Activated B cell treated with CpG ODN at 0.5 μM for 24 hours (primary cell): ENCODE measurements at regions not wholly inside any gene's neighbourhood (a gene's known extent, or its start where the extent isn't known, plus 50 kb on each side); places are given as distances from the start of the nearest gene placed in this dataset.

Experiments used
- ATAC-seq: fragments of 200-7000 bp; cut with Tn5 transposase; one replicate; pipeline ENCODE4 v1.10.0; 2021; ENCODE audit warnings: low read depth, mild to moderate bottlenecking, moderate library complexity
- CTCF ChIA-PET: fragments of 350-600 bp; sonication (Branson Sonifier 250); formaldehyde crosslinking; loops from one replicate; lab custom pipeline; 2021; ENCODE audit warnings: antibody characterized with exemption; lab: Charles Lee
- POLR2A ChIA-PET: fragments of 350-600 bp; sonication (Branson Sonifier 250); formaldehyde crosslinking; loops from one replicate; lab custom pipeline; 2021; ENCODE audit warnings: antibody characterized with exemption; lab: Charles Lee
- DNase-seq: peaks from one replicate; pipeline ENCODE4 v3.0.0; 2022
- H3K27ac Mint-ChIP-seq: one replicate; pipeline ENCODE4 v1.8.0; 2020; ENCODE audit warnings: mixed read lengths
- H3K27me3 Mint-ChIP-seq: one replicate; pipeline ENCODE4 v1.8.0; 2021; ENCODE audit warnings: mixed read lengths
- H3K36me3 Mint-ChIP-seq: one replicate; pipeline ENCODE4 v1.8.0; 2021; ENCODE audit warnings: low read depth, mixed read lengths
- H3K4me1 Mint-ChIP-seq: one replicate; pipeline ENCODE4 v1.8.0; 2021; ENCODE audit warnings: mixed read lengths
- H3K4me3 Mint-ChIP-seq: one replicate; pipeline ENCODE4 v1.8.0; 2020; ENCODE audit warnings: mild to moderate bottlenecking, mixed read lengths
- H3K9me3 Mint-ChIP-seq: one replicate; pipeline ENCODE4 v1.8.0; 2020; ENCODE audit warnings: mixed read lengths
- CTCF ChIP-seq: fragments of 200-600 bp; IDR thresholded peaks from one replicate; pipeline ENCODE4 v1.8.0; 2022; ENCODE audit warnings: antibody characterized with exemption, mild to moderate bottlenecking
- intact Hi-C: fragments of 100-400 bp; cut with micrococcal nuclease; formaldehyde crosslinking; loops from one replicate; pipeline ENCODE4 v1.15.1; 2024

GRCh38 chr2:41241325-41242000 is 789.6 kb upstream of the SLC8A1 start:
- Mint-ChIP-seq H3K4me1 (no peaks in the 10 kb centered on the region), H3K36me3 (no peaks in the 10 kb centered on the region), H3K9me3 (peaks cover 8% of the 10 kb centered on the region), H3K27ac (no peak overlapping the region), H3K4me3 (no peak overlapping the region), H3K27me3 (no peaks in the 10 kb centered on the region)
- intact Hi-C loops = no loop called here
- ChIA-PET POLR2A (no interaction called here), CTCF (no interaction called here)
- DNase-seq (no peak), ATAC-seq (no peak)
- TF ChIP-seq CTCF = no peak

GRCh38 chr2:41242001-41242331 is 790.1 kb upstream of the SLC8A1 start:
- H3K4me3 Mint-ChIP-seq = no peak overlapping the region
- no peaks in the 10 kb centered on the region for H3K4me1 Mint-ChIP-seq
- ATAC-seq (no peak), DNase-seq (no peak)
- H3K27me3 Mint-ChIP-seq = no peaks in the 10 kb centered on the region
- H3K27ac Mint-ChIP-seq = no peak overlapping the region
- POLR2A ChIA-PET = no interaction called here
- intact Hi-C loops = no loop called here
- H3K9me3 Mint-ChIP-seq = peaks cover 8% of the 10 kb centered on the region
- TF ChIP-seq CTCF = no peak
- no peaks in the 10 kb centered on the region for H3K36me3 Mint-ChIP-seq
- CTCF ChIA-PET = no interaction called here

DNA sequence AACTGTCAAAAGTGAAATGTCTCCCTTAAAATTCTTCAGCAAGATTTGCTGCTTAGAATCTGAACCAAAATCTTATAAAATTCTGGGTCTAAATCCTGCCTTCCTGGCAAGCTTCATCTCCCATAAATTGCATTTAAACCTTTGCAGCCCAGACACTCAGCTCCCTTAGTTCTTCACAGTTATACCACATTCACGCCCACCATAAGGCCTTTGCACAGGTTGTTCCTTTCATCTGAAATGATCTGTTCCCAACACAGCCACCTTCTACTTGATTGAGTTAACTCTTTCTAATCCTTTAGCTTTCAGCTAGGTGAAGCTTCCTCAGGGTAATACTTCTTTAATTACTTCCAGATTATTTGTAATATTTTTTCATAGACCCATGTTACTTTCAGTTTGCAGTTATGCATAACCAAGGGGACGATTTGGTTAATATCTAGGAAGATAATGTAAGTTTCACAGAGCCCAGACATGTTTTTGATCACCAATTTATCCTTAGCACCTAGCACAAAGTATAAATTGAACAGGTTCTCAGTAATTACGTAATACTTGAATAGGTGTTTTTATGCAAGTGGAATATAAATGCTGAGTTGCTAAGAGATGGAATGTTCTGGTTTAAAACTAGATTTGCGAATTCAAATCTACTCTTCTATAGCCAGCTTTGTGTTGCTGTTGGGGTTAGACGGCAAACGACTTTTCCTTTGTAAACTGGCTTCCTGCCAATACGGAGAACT is 779.7 kb upstream of the PKDCC start:
- ATAC-seq (no peak), DNase-seq (no peak)
- intact Hi-C loops = no loop called here
- no peak overlapping the region for H3K4me3 Mint-ChIP-seq
- ChIA-PET POLR2A (no interaction called here), CTCF (no interaction called here)
- H3K4me1 Mint-ChIP-seq = no peaks in the 10 kb centered on the region
- H3K36me3 Mint-ChIP-seq = no peaks in the 10 kb centered on the region
- H3K27me3 Mint-ChIP-seq = no peaks in the 10 kb centered on the region
- no peaks in the 10 kb centered on the region for H3K9me3 Mint-ChIP-seq
- H3K27ac Mint-ChIP-seq = no peak overlapping the region
- TF ChIP-seq CTCF = no peak

- POLR2A ChIA-PET = no interaction called here
Observed at GRCh38 chr2:41283079-41283775, 764.6 kb upstream of the PKDCC start.

More at GRCh38 chr2:41283079-41283775, 764.6 kb upstream of the PKDCC start:
- Mint-ChIP-seq H3K9me3 (peaks cover 3% of the 10 kb centered on the region), H3K27ac (no peak overlapping the region), H3K27me3 (no peaks in the 10 kb centered on the region), H3K4me3 (no peak overlapping the region), H3K36me3 (no peaks in the 10 kb centered on the region), H3K4me1 (no peaks in the 10 kb centered on the region)
- no peak for TF ChIP-seq CTCF
- CTCF ChIA-PET = no interaction called here
- ATAC-seq = no peak
- intact Hi-C loops = no loop called here
- no peak for DNase-seq
